Suprapubic skin (tissue), 4 donors: ENCODE measurements at regions not wholly inside any gene's neighbourhood (a gene's known extent, or its start where the extent isn't known, plus 50 kb on each side); places are given as distances from the start of the nearest gene placed in this dataset.

Experiments
- DNase-seq, 2 donors: peaks; one replicate each; pipeline ENCODE4 v3.0.0-alpha.2; 2019; ENCODE audit warnings: low spot score in 2 of 2
- H3K27ac ChIP-seq: fragments of 200-600 bp; sonication (generic); one replicate; pipeline ENCODE4 v1.5.1; 2019
- H3K27me3 ChIP-seq: fragments of 200-600 bp; sonication (generic); one replicate; pipeline ENCODE4 v1.5.1; 2019
- H3K36me3 ChIP-seq: fragments of 200-600 bp; sonication (generic); one replicate; pipeline ENCODE4 v1.5.1; 2019
- H3K4me1 ChIP-seq: fragments of 200-600 bp; sonication (generic); one replicate; pipeline ENCODE4 v1.5.1; 2019
- H3K4me3 ChIP-seq: fragments of 200-600 bp; sonication (generic); one replicate; pipeline ENCODE4 v1.5.1; 2019; ENCODE audit warnings: mild to moderate bottlenecking
- H3K9me3 ChIP-seq: fragments of 200-600 bp; sonication (generic); one replicate; pipeline ENCODE4 v1.5.1; 2019
- CTCF ChIP-seq, 2 donors: fragments of 200-600 bp in 1 of 2; fragments of 450-650 bp in 1 of 2; sonication (generic) in 1 of 2; IDR thresholded peaks; one replicate each; pipeline ENCODE4 v1.5.1; 2016 to 2019; ENCODE audit warnings: antibody characterized with exemption in 2 of 2, mild to moderate bottlenecking in 1 of 2, moderate library complexity in 1 of 2
- EP300 ChIP-seq: sonication (generic); formaldehyde crosslinking; IDR thresholded peaks from one replicate; pipeline ENCODE4 v1.6.1; 2017; ENCODE audit warnings: antibody characterized with exemption
- POLR2A ChIP-seq, 2 donors: fragments of 450-650 bp; IDR thresholded peaks; one replicate each; pipeline ENCODE4 v1.6.1; 2017; ENCODE audit warnings: antibody characterized with exemption in 2 of 2, mild to moderate bottlenecking in 2 of 2, moderate library complexity in 2 of 2
- POLR2AphosphoS5 ChIP-seq, 3 donors: sonication (generic); formaldehyde crosslinking; IDR thresholded peaks; one replicate each; pipeline ENCODE4 v1.6.1; 2017; ENCODE audit warnings: antibody characterized with exemption in 3 of 3
- WGBS: methylation state at CpG from one replicate; pipeline ENCODE4 v1.1.5; 2018; 5-methylcytosine and 5-hydroxymethylcytosine counted together

GRCh38 chr6:168734523-168734922, 293.5 kb downstream of the SMOC2 start:
- TF ChIP-seq POLR2AphosphoS5 (IDR thresholded peaks at IDR 0.05) (no peak), POLR2A (IDR thresholded peaks at IDR 0.05) (no peak), CTCF (IDR thresholded peaks at IDR 0.05) (no peak), EP300 (no peak)
- Histone ChIP-seq H3K36me3 (no peaks in the 10 kb centered on the region), H3K27ac (no peak overlapping the region), H3K9me3 (peaks cover 7% of the 10 kb centered on the region), H3K4me3 (no peak overlapping the region), H3K4me1 (no peaks in the 10 kb centered on the region), H3K27me3 (peaks cover 3% of the 10 kb centered on the region)
- no peak for DNase-seq
- WGBS, result 46% methylated on average over 5 of the region's 5 CpGs

GRCh38 chr6:168732676-168733075, 291.7 kb downstream of the SMOC2 start:
- 92% methylated on average over 8 of the region's 8 CpGs for WGBS

GRCh38 chr6:168730931-168731716, 290.1 kb downstream of the SMOC2 start:
- 90% methylated on average over 14 of the region's 14 CpGs for whole genome bisulfite sequencing
- Histone ChIP-seq H3K9me3 (no peaks in the 10 kb centered on the region), H3K4me3 (no peak overlapping the region), H3K4me1 (no peaks in the 10 kb centered on the region), H3K27ac (no peak overlapping the region), H3K27me3 (no peaks in the 10 kb centered on the region), H3K36me3 (no peaks in the 10 kb centered on the region)
- TF ChIP-seq CTCF (IDR thresholded peaks at IDR 0.05), result no peak
- TF ChIP-seq POLR2A (IDR thresholded peaks at IDR 0.05), result no peak
- no peak for TF ChIP-seq EP300
- TF ChIP-seq POLR2AphosphoS5 (IDR thresholded peaks at IDR 0.05), result no peak
- no peak for DNase-seq

More at GRCh38 chr6:168732676-168733075, 291.7 kb downstream of the SMOC2 start:
- DNase-seq, result no peak
- Histone ChIP-seq H3K27me3 (peaks cover 3% of the 10 kb centered on the region), H3K9me3 (peaks cover 4% of the 10 kb centered on the region), H3K27ac (no peak overlapping the region), H3K4me1 (no peaks in the 10 kb centered on the region), H3K4me3 (no peak overlapping the region), H3K36me3 (no peaks in the 10 kb centered on the region)
- TF ChIP-seq CTCF (IDR thresholded peaks at IDR 0.05), result no peak
- no peak for TF ChIP-seq POLR2AphosphoS5 (IDR thresholded peaks at IDR 0.05)
- TF ChIP-seq EP300, result no peak
- no peak for TF ChIP-seq POLR2A (IDR thresholded peaks at IDR 0.05)

- DNase-seq, result no peak
- no peaks in the 10 kb centered on the region for H3K27me3 ChIP-seq
- no peaks in the 10 kb centered on the region for H3K4me1 ChIP-seq
- TF ChIP-seq POLR2AphosphoS5 (IDR thresholded peaks at IDR 0.05), result no peak
- no peak for TF ChIP-seq POLR2A (IDR thresholded peaks at IDR 0.05)
- no peak for TF ChIP-seq EP300
- no peak for TF ChIP-seq CTCF (IDR thresholded peaks at IDR 0.05)
- H3K27ac ChIP-seq, result no peak overlapping the region
- H3K9me3 ChIP-seq, result no peaks in the 10 kb centered on the region
- H3K36me3 ChIP-seq, result no peaks in the 10 kb centered on the region
- 60% methylated on average over 2 of the region's 2 CpGs for WGBS
- H3K4me3 ChIP-seq, result no peak overlapping the region
Observed at GRCh38 chr6:168728056-168728455, 287.1 kb downstream of the SMOC2 start.

- Histone ChIP-seq H3K27me3 (no peaks in the 10 kb centered on the region), H3K36me3 (no peaks in the 10 kb centered on the region), H3K27ac (no peak overlapping the region), H3K4me1 (no peaks in the 10 kb centered on the region), H3K4me3 (no peak overlapping the region), H3K9me3 (no peaks in the 10 kb centered on the region)
- no peak for DNase-seq
- WGBS, result 83% methylated on average over 12 of the region's 12 CpGs
- TF ChIP-seq EP300 (no peak), POLR2A (IDR thresholded peaks at IDR 0.05) (no peak), CTCF (IDR thresholded peaks at IDR 0.05) (no peak), POLR2AphosphoS5 (IDR thresholded peaks at IDR 0.05) (no peak)
Observed at GRCh38 chr6:168726312-168726856, 285.4 kb downstream of the SMOC2 start.
